Lower leg skin (tissue), 3 donors: ENCODE measurements at regions not wholly inside any gene's neighbourhood (a gene's known extent, or its start where the extent isn't known, plus 50 kb on each side); places are given as distances from the start of the nearest gene placed in this dataset.

Experiments
- POLR2A ChIP-seq, 2 donors: fragments of 450-650 bp; IDR thresholded peaks; one replicate each; pipeline ENCODE4 v1.6.1; 2016 to 2017; ENCODE audit warnings: antibody characterized with exemption in 2 of 2, mild to moderate bottlenecking in 1 of 2, moderate library complexity in 1 of 2
- TF ChIP-seq, protein P1 (sequence below), 3 donors: fragments of 450-650 bp; IDR thresholded peaks; one replicate each; pipeline ENCODE4 v1.5.1; 2016; ENCODE audit warnings: antibody characterized with exemption in 3 of 3, mild to moderate bottlenecking in 3 of 3, moderate library complexity in 2 of 3

DNA sequence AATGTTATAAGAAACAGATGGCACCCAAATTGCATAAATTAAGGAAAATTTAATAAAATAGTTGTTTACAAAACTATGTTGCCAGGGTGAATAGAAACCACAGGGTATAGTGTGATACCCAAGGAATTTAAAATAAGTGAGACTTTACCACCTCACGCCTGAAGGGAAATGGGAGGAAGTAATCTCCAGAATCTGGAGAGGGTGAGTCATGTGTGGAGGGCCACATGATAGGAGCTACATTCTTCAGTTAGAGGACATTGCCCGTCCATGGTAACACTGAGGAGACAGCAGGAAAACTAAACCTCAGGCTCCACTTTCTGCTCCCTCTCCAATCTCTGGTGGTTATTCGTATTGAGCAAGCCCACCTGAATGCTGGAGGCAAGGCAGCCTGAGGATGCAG is 97.2 kb upstream of the NXPH2 start:
- TF ChIP-seq, protein P1, sequence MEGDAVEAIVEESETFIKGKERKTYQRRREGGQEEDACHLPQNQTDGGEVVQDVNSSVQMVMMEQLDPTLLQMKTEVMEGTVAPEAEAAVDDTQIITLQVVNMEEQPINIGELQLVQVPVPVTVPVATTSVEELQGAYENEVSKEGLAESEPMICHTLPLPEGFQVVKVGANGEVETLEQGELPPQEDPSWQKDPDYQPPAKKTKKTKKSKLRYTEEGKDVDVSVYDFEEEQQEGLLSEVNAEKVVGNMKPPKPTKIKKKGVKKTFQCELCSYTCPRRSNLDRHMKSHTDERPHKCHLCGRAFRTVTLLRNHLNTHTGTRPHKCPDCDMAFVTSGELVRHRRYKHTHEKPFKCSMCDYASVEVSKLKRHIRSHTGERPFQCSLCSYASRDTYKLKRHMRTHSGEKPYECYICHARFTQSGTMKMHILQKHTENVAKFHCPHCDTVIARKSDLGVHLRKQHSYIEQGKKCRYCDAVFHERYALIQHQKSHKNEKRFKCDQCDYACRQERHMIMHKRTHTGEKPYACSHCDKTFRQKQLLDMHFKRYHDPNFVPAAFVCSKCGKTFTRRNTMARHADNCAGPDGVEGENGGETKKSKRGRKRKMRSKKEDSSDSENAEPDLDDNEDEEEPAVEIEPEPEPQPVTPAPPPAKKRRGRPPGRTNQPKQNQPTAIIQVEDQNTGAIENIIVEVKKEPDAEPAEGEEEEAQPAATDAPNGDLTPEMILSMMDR (IDR thresholded peaks at IDR 0.05), result no peak
- TF ChIP-seq POLR2A (IDR thresholded peaks at IDR 0.05), result no peak
